ENCODE measurements at regions not wholly inside any gene's neighbourhood (a gene's known extent, or its start where the extent isn't known, plus 50 kb on each side); places are given as distances from the start of the nearest gene placed in this dataset.

GRCh38 chr1:239896569-239896968, 195.1 kb upstream of the FMN2 start:
- TF ChIP-seq CTCF (optimal IDR thresholded peaks at IDR 0.05 in 1 of 3, IDR thresholded peaks at IDR 0.05 in 1 of 3, conservative IDR thresholded peaks at IDR 0.05 in 1 of 3; ENCODE audit: extremely low read depth in 1 of 3, insufficient read depth in 2 of 3, low read length in 3 of 3), result no peak
- TF ChIP-seq EZH2 (IDR thresholded peaks at IDR 0.05; ENCODE audit: low read length), result no peak

Data from keratinocyte (primary cell).